Right ventricle myocardium inferior (tissue), 1 donor: ENCODE measurements at regions not wholly inside any gene's neighbourhood (a gene's known extent, or its start where the extent isn't known, plus 50 kb on each side); places are given as distances from the start of the nearest gene placed in this dataset.

Source experiments
- ATAC-seq: fragments of 200-7000 bp; cut with Tn5 transposase; one replicate; pipeline ENCODE4 v1.9.1; 2020; ENCODE audit warnings: mild to moderate bottlenecking, moderate library complexity
- DNase-seq: peaks from one replicate; pipeline ENCODE4 v3.0.0; 2021; ENCODE audit errors: missing footprints
- intact Hi-C: fragments of 100-400 bp; cut with DNase I; formaldehyde crosslinking; loops from one replicate; pipeline ENCODE4 v1.11.0; 2022
- donor health status: DM: no; HTN: yes; CAD: no; lungs with severe emphysema.

DNA sequence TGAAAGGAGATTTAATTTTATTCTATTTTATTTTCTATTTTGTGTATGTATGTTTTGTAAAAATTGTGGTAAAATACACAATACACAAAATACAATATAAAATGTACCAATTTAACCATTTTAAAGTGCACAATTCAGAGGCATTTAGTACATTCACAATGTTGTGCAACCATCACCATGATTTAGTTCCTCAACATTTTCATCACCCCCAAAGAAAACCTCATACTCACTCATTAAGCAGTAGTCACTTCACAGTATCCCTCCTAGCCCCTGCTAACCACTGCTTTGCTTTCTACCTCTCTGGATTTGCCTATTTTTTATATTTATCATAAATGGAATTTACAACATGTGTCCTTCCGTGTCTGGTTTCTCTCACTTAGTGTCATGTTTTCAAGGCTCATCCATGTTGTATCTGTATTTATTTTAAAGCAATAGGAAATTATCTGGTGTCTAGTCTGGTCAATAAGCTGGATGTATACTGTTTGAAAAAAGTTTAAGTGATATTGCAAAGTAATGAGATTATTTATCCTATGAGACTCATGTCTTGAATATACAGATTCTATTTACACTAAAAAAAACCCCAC, 77.9 kb upstream of the GLS start:
- ATAC-seq (no peak), DNase-seq (no peak)
- intact Hi-C loops: loop anchor here (10.0 kb wide), 2 partner anchors 278 to 478 kb away; no protein-coding TSS in a partner anchor

GRCh38 chr2:190804182-190804795, 76.3 kb upstream of the GLS start:
- intact Hi-C loops: loop anchor here (10.0 kb wide), 2 partner anchors 279 to 479 kb away; no protein-coding TSS in a partner anchor
- DNase-seq: no peak
- no peak for ATAC-seq

GRCh38 chr2:190805126-190805525, 75.5 kb upstream of the GLS start:
- ATAC-seq (no peak), DNase-seq (no peak)
- intact Hi-C loops: loop anchor here (10.0 kb wide), 2 partner anchors 280 to 480 kb away; no protein-coding TSS in a partner anchor

- intact Hi-C loops: loop anchor here (10.0 kb wide), 2 partner anchors 281 to 481 kb away; no protein-coding TSS in a partner anchor
- DNase-seq (no peak), ATAC-seq (no peak)
These were observed 74.8 kb upstream of the GLS start for GRCh38 chr2:190805843-190806242.

- intact Hi-C loops: loop anchor here (10.0 kb wide), 2 partner anchors 283 to 483 kb away; no protein-coding TSS in a partner anchor
- no peak for ATAC-seq
- DNase-seq: no peak
These were observed 72.7 kb upstream of the GLS start for GRCh38 chr2:190807886-190808285.

- ATAC-seq: no peak
- intact Hi-C loops: loop anchor here (10.0 kb wide), 2 partner anchors 284 to 484 kb away; no protein-coding TSS in a partner anchor
- DNase-seq: no peak
These were observed 71.4 kb upstream of the GLS start for GRCh38 chr2:190809139-190809764.

DNA sequence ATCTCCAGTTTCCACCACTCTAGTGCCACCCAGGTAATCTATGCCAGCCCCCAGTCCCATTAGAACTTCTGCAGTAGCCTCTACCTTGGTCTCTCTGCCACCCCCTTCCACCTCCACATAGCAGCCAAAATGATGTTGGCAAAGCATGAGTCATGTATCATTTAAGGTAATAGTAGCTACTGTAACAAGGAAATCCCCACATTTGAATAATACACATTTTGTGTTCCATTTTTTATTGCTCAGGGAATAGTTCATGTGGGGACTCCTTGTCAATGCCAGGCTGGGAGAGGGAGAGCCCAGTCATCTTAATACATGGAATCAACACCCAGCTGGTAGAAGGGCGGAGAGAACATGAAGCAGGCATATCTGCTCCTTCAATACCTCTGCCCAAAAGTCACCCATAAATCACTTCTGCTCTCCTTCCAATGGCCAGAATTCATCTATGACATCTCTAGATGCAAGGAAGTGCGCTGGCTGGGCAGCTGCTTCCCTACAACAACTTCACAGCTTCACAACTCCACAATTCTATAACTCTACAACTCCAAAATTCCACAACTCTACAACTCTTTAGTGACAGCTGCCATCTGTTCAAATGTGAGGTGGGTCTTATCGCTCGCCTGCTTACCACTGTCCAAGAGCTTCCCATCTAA, 70.6 kb upstream of the GLS start:
- ATAC-seq (no peak), DNase-seq (no peak)
- intact Hi-C loops: loop anchor here (10.0 kb wide), 2 partner anchors 285 to 485 kb away; no protein-coding TSS in a partner anchor

DNA sequence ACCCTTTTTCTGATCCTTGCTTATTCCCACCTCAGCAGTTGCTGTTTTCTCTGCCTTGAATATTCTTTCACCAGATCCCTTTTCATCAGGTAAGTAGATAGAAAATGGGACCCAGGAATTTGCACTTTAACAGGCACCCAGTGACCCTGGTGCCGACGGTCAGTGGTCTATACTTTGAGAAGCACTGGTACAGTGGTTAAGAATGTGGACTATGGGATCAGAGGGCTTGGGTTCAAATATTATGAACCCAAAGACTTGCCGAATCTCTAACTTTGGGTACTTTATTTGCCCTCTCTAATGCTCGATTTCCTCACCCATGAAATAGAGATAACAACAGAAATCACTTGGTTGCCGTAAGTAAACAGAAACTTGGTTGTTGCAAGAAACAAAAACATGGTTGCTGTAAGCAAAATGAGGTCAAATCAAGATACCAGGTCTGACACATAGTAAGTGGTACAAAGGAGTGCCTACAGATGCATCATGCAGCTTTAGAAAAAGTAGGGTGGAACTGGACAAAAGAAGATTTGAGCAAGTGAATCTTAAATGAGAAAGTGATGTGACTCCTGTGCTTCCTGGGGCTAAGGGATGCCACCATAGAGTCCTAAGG, 69.5 kb upstream of the GLS start:
- no peak for ATAC-seq
- no peak for DNase-seq
- intact Hi-C loops: no loop called here

GRCh38 chr2:190811811-190812210, 68.8 kb upstream of the GLS start:
- DNase-seq: no peak
- intact Hi-C loops: no loop called here
- ATAC-seq: no peak

GRCh38 chr2:190812506-190813294, 67.9 kb upstream of the GLS start:
- DNase-seq: no peak
- no peak for ATAC-seq
- intact Hi-C loops: no loop called here

DNA sequence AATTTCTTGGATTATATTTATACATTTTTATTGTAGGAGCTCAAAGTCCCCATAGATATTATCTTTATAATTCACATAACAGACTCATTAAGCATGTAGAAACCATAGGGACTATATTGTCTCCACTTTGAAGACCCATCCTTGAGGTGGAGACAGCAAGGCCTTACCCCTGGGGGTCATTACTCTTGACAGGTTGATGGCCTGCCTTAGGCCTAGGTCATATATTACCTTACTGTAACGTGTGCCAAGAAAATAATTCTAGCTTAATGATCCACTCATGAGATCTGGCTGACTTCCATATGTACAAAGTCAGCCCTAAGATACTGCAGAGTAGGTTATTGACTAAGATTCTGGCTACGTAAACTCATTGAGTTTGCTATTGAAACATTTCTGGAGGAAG, 65.4 kb upstream of the GLS start:
- intact Hi-C loops: no loop called here
- no peak for ATAC-seq
- DNase-seq: no peak

GRCh38 chr2:190817082-190817481, 63.5 kb upstream of the GLS start:
- no peak for ATAC-seq
- intact Hi-C loops: no loop called here
- DNase-seq: no peak

- ATAC-seq (peak; percentile 64), DNase-seq (no peak)
- intact Hi-C loops: no loop called here
These were observed 60.8 kb upstream of the GLS start for GRCh38 chr2:190819840-190820301.

DNA sequence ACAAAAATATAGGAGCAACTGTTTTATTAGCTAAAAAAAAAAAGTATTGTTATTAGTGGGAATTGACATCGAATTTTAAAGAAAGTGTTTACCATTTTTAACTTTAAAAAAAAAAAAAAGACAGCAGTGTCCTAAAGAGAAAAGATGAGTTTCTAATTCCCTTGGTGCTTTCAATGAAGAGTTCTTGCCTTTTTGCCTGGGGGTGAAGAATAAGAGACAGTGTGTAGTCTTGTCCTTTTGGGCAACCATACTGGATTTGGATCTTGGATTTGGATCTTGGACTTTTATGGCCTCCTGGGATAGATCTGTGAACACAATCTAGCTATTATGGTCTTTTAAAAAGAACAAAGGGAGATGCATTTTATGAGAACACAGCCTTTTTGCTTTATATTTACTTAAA, 60.2 kb upstream of the GLS start:
- intact Hi-C loops: no loop called here
- ATAC-seq (no peak), DNase-seq (no peak)

- no peak for DNase-seq
- intact Hi-C loops: no loop called here
- no peak for ATAC-seq
These were observed 58.6 kb upstream of the GLS start for GRCh38 chr2:190822043-190822442.

DNA sequence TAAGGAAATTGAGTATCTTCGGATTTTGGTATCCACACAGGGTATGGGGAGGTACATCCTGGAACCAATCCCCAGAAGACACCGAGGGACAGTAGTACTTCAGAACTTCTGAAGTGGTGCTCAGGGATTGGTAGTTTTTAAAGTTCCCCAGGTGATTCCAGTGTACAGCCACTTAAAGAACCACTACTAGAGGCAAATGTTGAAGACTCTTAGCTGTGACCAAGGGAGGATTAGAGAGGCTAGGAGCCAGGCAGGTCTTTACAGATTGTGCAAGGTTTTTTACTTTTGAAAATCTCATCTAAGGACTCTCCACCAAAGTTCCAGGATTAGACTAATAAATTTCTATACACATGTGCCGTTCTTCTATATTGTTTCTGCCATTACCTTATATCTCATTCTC, 52.9 kb upstream of the GLS start:
- DNase-seq (no peak), ATAC-seq (no peak)
- intact Hi-C loops: no loop called here

GRCh38 chr2:190829642-190830041, 51.0 kb upstream of the GLS start:
- ATAC-seq (no peak), DNase-seq (no peak)
- intact Hi-C loops: no loop called here
